ENCODE measurements at regions not wholly inside any gene's neighbourhood (a gene's known extent, or its start where the extent isn't known, plus 50 kb on each side); places are given as distances from the start of the nearest gene placed in this dataset.

GRCh38 chr18:68431922-68432198 is 283.0 kb downstream of the TMX3 start (continued):
- no peak for TF ChIP-seq SRF (IDR thresholded peaks at IDR 0.05; ENCODE audit: low read depth, low read length)
- no peak for TF ChIP-seq TEAD4 (IDR thresholded peaks at IDR 0.05; ENCODE audit: low read depth, low read length)
- no peak for TF ChIP-seq CTBP2 (IDR thresholded peaks at IDR 0.05; ENCODE audit: borderline replicate concordance, insufficient read depth, insufficient read length, low read length)
- no peak for TF ChIP-seq SUZ12 (IDR thresholded peaks at IDR 0.05; ENCODE audit: low read length)
- no peak for TF ChIP-seq YY1 (IDR thresholded peaks at IDR 0.05; ENCODE audit: low read depth, low read length)
- TF ChIP-seq GTF2F1 (IDR thresholded peaks at IDR 0.05; ENCODE audit: borderline replicate concordance, low read depth, low read length) = no peak
- no peak for TF ChIP-seq SIN3A (conservative IDR thresholded peaks at IDR 0.05 in 1 of 2, IDR thresholded peaks at IDR 0.05 in 1 of 2; ENCODE audit: low read depth in 1 of 2, low read length in 2 of 2)
- no peak for TF ChIP-seq POU5F1 (IDR thresholded peaks at IDR 0.05; ENCODE audit: low read depth, low read length)
- TF ChIP-seq TAF1 (IDR thresholded peaks at IDR 0.05; ENCODE audit: low read depth, low read length) = no peak
- TF ChIP-seq SP1 (IDR thresholded peaks at IDR 0.05; ENCODE audit: low read depth, low read length) = no peak
- TF ChIP-seq ZNF274 (IDR thresholded peaks at IDR 0.05; ENCODE audit: borderline replicate concordance, extremely low read depth, low read length) = no peak
- TF ChIP-seq EZH2 (IDR thresholded peaks at IDR 0.05; ENCODE audit: low read depth, low read length, severe bottlenecking) = no peak
- no peak for TF ChIP-seq JUND (IDR thresholded peaks at IDR 0.05; ENCODE audit: low read length)
- no peak for TF ChIP-seq CTCF (IDR thresholded peaks at IDR 0.05; ENCODE audit: control extremely low read depth in 1 of 3, insufficient read depth in 1 of 3, low read depth in 1 of 3, low read length in 3 of 3)
- no peak for TF ChIP-seq SIX5 (IDR thresholded peaks at IDR 0.05; ENCODE audit: low read depth, low read length)
